Panc1 (cell line): ENCODE measurements at regions not wholly inside any gene's neighbourhood (a gene's known extent, or its start where the extent isn't known, plus 50 kb on each side); places are given as distances from the start of the nearest gene placed in this dataset.

Experiments
- ATAC-seq: fragments of 200-7000 bp; cut with Tn5 transposase; 2 replicates; pipeline ENCODE4 v1.9.1; 2020; ENCODE audit warnings: mild to moderate bottlenecking, moderate library complexity
- BruUV-seq: library from RNA; stranded (reverse); fragments of 400-500 nt; replicated peaks from 2 replicates; lab custom pipeline; 2021; lab: Mats Ljungman, UMichigan
- CTCF ChIA-PET: fragments of 300-600 bp; sonication (Branson Sonifier 250); formaldehyde crosslinking; loops from one replicate; lab custom pipeline; 2022; ENCODE audit warnings: antibody characterized with exemption; lab: Charles Lee
- POLR2A ChIA-PET: fragments of 300-600 bp; sonication (Branson Sonifier 250); formaldehyde crosslinking; loops from one replicate; lab custom pipeline; 2022; ENCODE audit warnings: antibody characterized with exemption; lab: Charles Lee
- DNase-seq: peaks from one replicate; pipeline ENCODE4 v3.0.0-alpha.2; 2010; ENCODE audit warnings: low read depth, low spot score
- H3K27ac ChIP-seq: 2 replicates; pipeline ENCODE4 v1.5.1; 2011; ENCODE audit warnings: mild to moderate bottlenecking, low read length, inconsistent platforms
- H3K27me3 ChIP-seq: fragments of 200-500 bp; sonication (Bioruptor generic); 2 replicates; pipeline ENCODE4 v1.6.0; 2014; ENCODE audit warnings: low read length, inconsistent platforms; ENCODE audit not compliant: control insufficient read depth, insufficient read depth
- H3K36me3 ChIP-seq: fragments of 200-500 bp; sonication (Bioruptor generic); 2 replicates; pipeline ENCODE4 v1.5.1; 2014; ENCODE audit warnings: inconsistent platforms, mild to moderate bottlenecking, low read length, moderate library complexity; ENCODE audit not compliant: control insufficient read depth, insufficient read depth
- H3K4me1 ChIP-seq: 2 replicates; pipeline ENCODE4 v1.5.1; 2011; ENCODE audit warnings: inconsistent platforms, mild to moderate bottlenecking, low read length, moderate library complexity; ENCODE audit not compliant: control insufficient read depth, insufficient read depth
- H3K4me3 ChIP-seq, 2 experiments: 2 replicates each; pipeline ENCODE4 v1.5.1; 2011 to 2012; ENCODE audit warnings: low read depth in 2 of 2, low read length in 2 of 2, mild to moderate bottlenecking in 2 of 2, inconsistent platforms in 1 of 2, moderate library complexity in 1 of 2
- H3K9me3 ChIP-seq: fragments of 200-500 bp; sonication (Bioruptor generic); 2 replicates; pipeline ENCODE4 v1.5.1; 2014; ENCODE audit warnings: low read depth, mild to moderate bottlenecking, inconsistent platforms, low read length, moderate library complexity; ENCODE audit not compliant: control insufficient read depth, insufficient read depth
- CTCF ChIP-seq: fragments of 450-650 bp; IDR thresholded peaks from 2 replicates; pipeline ENCODE4 v1.5.1; 2017; ENCODE audit warnings: mild to moderate bottlenecking
- POLR2AphosphoS5 ChIP-seq: IDR thresholded peaks from 2 replicates; pipeline ENCODE4 v1.6.1; 2012; ENCODE audit warnings: mild to moderate bottlenecking, low read depth, low read length, moderate library complexity
- REST ChIP-seq, 2 experiments: IDR thresholded peaks; 2 replicates each; pipeline ENCODE4 v1.6.1; 2011 to 2012; ENCODE audit warnings: low read depth in 2 of 2, control low read depth in 1 of 2, low read length in 1 of 2, mild to moderate bottlenecking in 1 of 2, moderate library complexity in 1 of 2; ENCODE audit not compliant: insufficient read depth in 1 of 2
- SIN3A ChIP-seq: IDR thresholded peaks from 2 replicates; pipeline ENCODE4 v1.6.1; 2012; ENCODE audit warnings: low read depth, mild to moderate bottlenecking, low read length, moderate library complexity, borderline replicate concordance; ENCODE audit not compliant: insufficient read depth
- TCF7L2 ChIP-seq: IDR thresholded peaks from 2 replicates; pipeline ENCODE4 v1.6.1; 2011; ENCODE audit warnings: mild to moderate bottlenecking, low read depth, low read length, inconsistent platforms
- in situ Hi-C: cut with HindIII; loops from 2 replicates; pipeline ENCODE4 v1.10.0; 2016; ENCODE audit warnings: low sequenced_read_pairs, low pct_unique_long_range_greater_than_20kb
- intact Hi-C: fragments of 100-400 bp; cut with micrococcal nuclease; formaldehyde crosslinking; loops from one replicate; pipeline ENCODE4 v1.10.0; 2022; ENCODE audit not compliant: unreplicated experiment

- Histone ChIP-seq H3K27ac (no peak overlapping the region), H3K27me3 (no peaks in the 10 kb centered on the region), H3K36me3 (no peaks in the 10 kb centered on the region), H3K4me3 (no peak overlapping the region), H3K4me1 (no peaks in the 10 kb centered on the region), H3K9me3 (no peaks in the 10 kb centered on the region)
- no TSS peak for BruUV-seq
- TF ChIP-seq TCF7L2: no peak
- TF ChIP-seq SIN3A: no peak
- no peak for TF ChIP-seq CTCF
- TF ChIP-seq REST (IDR thresholded peaks at IDR 0.05; ENCODE audit: insufficient read depth in 1 of 2, low read depth in 2 of 2, low read length in 1 of 2): no peak
- TF ChIP-seq POLR2AphosphoS5: no peak
- CTCF ChIA-PET: no interaction called here
- ATAC-seq: no peak
- intact Hi-C loops: no loop called here
- in situ Hi-C loops: no loop called here
- no peak for DNase-seq
- POLR2A ChIA-PET: no interaction called here
Measured at GRCh38 chr9:79470954-79471353, 100.8 kb upstream of the TLE4 start.

GRCh38 chr9:79471580-79472543 is 99.9 kb upstream of the TLE4 start:
- Histone ChIP-seq H3K4me1 (no peaks in the 10 kb centered on the region), H3K27me3 (no peaks in the 10 kb centered on the region), H3K4me3 (no peak overlapping the region), H3K27ac (no peak overlapping the region), H3K9me3 (no peaks in the 10 kb centered on the region), H3K36me3 (no peaks in the 10 kb centered on the region)
- no TSS peak for BruUV-seq
- ChIA-PET POLR2A (no interaction called here), CTCF (no interaction called here)
- intact Hi-C loops: no loop called here
- in situ Hi-C loops: no loop called here
- DNase-seq (no peak), ATAC-seq (no peak)
- TF ChIP-seq POLR2AphosphoS5: no peak
- TF ChIP-seq CTCF: peak; percentile 11; the same call in 1 of the 2 replicates
